VCaP (cell line): ENCODE measurements at regions not wholly inside any gene's neighbourhood (a gene's known extent, or its start where the extent isn't known, plus 50 kb on each side); places are given as distances from the start of the nearest gene placed in this dataset.

Experiments
- H3K27ac ChIP-seq: fragments of 450-650 bp; 2 replicates; pipeline ENCODE4 v1.5.1; 2017
- TF ChIP-seq, protein P1 (sequence below): fragments of 450-650 bp; conservative IDR thresholded peaks from 2 replicates; pipeline ENCODE4 v1.5.1; 2017; ENCODE audit warnings: mild to moderate bottlenecking, moderate library complexity

GRCh38 chr13:89465366-89465765 lies 1794.2 kb downstream of the SLITRK5 start:
- TF ChIP-seq, protein P1, sequence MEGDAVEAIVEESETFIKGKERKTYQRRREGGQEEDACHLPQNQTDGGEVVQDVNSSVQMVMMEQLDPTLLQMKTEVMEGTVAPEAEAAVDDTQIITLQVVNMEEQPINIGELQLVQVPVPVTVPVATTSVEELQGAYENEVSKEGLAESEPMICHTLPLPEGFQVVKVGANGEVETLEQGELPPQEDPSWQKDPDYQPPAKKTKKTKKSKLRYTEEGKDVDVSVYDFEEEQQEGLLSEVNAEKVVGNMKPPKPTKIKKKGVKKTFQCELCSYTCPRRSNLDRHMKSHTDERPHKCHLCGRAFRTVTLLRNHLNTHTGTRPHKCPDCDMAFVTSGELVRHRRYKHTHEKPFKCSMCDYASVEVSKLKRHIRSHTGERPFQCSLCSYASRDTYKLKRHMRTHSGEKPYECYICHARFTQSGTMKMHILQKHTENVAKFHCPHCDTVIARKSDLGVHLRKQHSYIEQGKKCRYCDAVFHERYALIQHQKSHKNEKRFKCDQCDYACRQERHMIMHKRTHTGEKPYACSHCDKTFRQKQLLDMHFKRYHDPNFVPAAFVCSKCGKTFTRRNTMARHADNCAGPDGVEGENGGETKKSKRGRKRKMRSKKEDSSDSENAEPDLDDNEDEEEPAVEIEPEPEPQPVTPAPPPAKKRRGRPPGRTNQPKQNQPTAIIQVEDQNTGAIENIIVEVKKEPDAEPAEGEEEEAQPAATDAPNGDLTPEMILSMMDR, result no peak
- H3K27ac ChIP-seq, result no peak overlapping the region

GRCh38 chr13:89468081-89468480 lies 1796.9 kb downstream of the SLITRK5 start:
- TF ChIP-seq, protein P1, result no peak
- no peak overlapping the region for H3K27ac ChIP-seq

DNA sequence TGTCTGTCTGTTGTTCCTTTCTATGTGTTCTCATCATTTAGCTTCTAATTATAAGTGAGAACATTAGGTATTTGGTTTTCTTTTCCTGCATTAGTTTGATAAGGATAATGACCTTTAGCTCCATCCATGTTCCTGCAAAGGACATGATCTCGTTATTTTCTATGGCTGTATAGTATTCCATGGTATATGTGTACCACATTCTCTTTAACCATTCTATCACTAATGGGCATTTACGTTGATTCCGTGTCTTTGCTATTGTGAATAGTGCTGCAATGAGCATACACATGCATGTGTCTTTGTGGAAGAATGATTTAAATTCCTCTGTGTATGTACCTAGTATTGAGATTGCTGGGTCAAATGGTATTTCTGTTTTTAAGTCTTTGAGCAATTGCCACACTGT lies 1799.7 kb downstream of the SLITRK5 start:
- TF ChIP-seq, protein P1, result no peak
- H3K27ac ChIP-seq, result no peak overlapping the region

- TF ChIP-seq, protein P1, result no peak
- H3K27ac ChIP-seq, result no peak overlapping the region
Observed at GRCh38 chr13:89474432-89474831, 1803.3 kb downstream of the SLITRK5 start.

- TF ChIP-seq, protein P1, result no peak
- no peak overlapping the region for H3K27ac ChIP-seq
Observed at GRCh38 chr13:89486065-89486464, 1814.9 kb downstream of the SLITRK5 start.

GRCh38 chr13:89486709-89487108 lies 1815.5 kb downstream of the SLITRK5 start:
- no peak overlapping the region for H3K27ac ChIP-seq
- TF ChIP-seq, protein P1, result no peak

DNA sequence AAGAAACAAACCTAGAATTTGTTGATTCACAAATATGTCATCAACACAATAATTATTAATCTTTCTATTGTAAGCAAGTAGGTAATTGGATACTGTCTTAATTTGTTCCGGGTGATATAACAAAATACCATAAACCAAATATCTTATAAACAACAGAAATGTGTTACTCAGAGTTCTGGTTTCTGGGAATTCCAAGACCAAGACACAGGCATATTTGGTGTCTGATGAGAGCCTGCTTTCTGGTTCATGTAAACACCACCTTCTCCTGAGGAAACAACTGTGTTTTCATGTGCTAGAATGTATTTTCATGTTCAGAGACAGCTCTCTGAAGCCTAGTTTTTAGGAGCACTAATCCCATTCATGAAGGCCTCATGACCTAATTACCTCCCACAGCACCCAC lies 1819.5 kb downstream of the SLITRK5 start:
- TF ChIP-seq, protein P1, result no peak
- H3K27ac ChIP-seq, result no peak overlapping the region

DNA sequence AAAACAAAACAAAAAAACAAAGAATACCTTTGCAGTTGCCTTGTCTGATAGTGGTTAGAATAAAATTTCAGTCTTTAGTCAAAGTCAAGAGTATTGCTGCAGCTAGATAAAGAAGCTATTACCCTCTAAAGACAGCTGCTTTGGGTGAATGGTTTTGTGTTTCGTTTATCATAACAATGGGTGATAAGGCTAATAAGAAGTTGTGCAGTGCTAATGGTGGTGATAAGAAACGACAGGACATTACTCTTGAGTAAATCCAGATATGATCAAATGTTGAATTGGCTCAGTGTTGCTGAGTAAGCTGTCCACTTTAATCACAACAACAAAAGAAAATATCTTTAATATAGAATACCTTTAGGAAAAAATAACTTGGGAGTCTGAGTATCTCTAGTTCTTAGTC lies 1825.3 kb downstream of the SLITRK5 start:
- no peak overlapping the region for H3K27ac ChIP-seq
- TF ChIP-seq, protein P1, result no peak
